H1 (cell line): ENCODE measurements at regions not wholly inside any gene's neighbourhood (a gene's known extent, or its start where the extent isn't known, plus 50 kb on each side); places are given as distances from the start of the nearest gene placed in this dataset.

Experiments used
- CTCF ChIA-PET: fragments of 300-600 bp; sonication (Branson Sonifier 250); formaldehyde crosslinking; loops from one replicate; lab custom pipeline; 2021; ENCODE audit not compliant: partially characterized antibody; lab: Charles Lee
- POLR2A ChIA-PET: fragments of 300-600 bp; sonication (Branson Sonifier 250); formaldehyde crosslinking; loops from one replicate; lab custom pipeline; 2021; ENCODE audit warnings: inconsistent platforms; ENCODE audit not compliant: partially characterized antibody; lab: Charles Lee
- DNase-seq, 2 experiments: peaks; one replicate each; pipeline versions ENCODE4 v3.0.0 to v3.0.0-alpha.2; 2010 to 2022; ENCODE audit warnings: low spot score in 2 of 2, low read depth in 1 of 2, mixed read lengths in 1 of 2
- FAIRE-seq: peaks from 2 replicates; lab custom pipeline; 2011; peaks lifted over from hg19 to GRCh38; lab: Jason Lieb, UNC
- H2AFZ ChIP-seq: 2 replicates; pipeline ENCODE4 v1.8.1; 2012; ENCODE audit warnings: low read length, inconsistent platforms
- H2AK5ac ChIP-seq: 2 replicates; pipeline ENCODE4 v1.6.1; 2013; ENCODE audit warnings: low read depth, low read length
- H2BK120ac ChIP-seq: replicated peaks from 2 replicates; pipeline ENCODE3; 2013; ENCODE audit warnings: low read depth, low read length, inconsistent platforms
- H2BK12ac ChIP-seq: 2 replicates; pipeline ENCODE4 v1.6.1; 2013; ENCODE audit warnings: low read depth, low read length
- H2BK15ac ChIP-seq: 2 replicates; pipeline ENCODE4 v1.6.1; 2013; ENCODE audit warnings: low read length
- H2BK20ac ChIP-seq: 2 replicates; pipeline ENCODE4 v1.6.1; 2013; ENCODE audit warnings: low read length
- H2BK5ac ChIP-seq: 2 replicates; pipeline ENCODE4 v1.6.1; 2013; ENCODE audit warnings: low read depth, low read length
- H3K14ac ChIP-seq: 2 replicates; pipeline ENCODE4 v1.6.1; 2013; ENCODE audit warnings: inconsistent platforms; ENCODE audit not compliant: insufficient read length
- H3K18ac ChIP-seq: 2 replicates; pipeline ENCODE4 v1.6.1; 2013; ENCODE audit warnings: low read length; ENCODE audit errors: extremely low read depth
- H3K23ac ChIP-seq: 2 replicates; pipeline ENCODE4 v1.6.1; 2013; ENCODE audit warnings: inconsistent platforms; ENCODE audit not compliant: insufficient read length
- H3K23me2 ChIP-seq: 2 replicates; pipeline ENCODE4 v1.6.1; 2013; ENCODE audit warnings: low read depth, low read length
- H3K27ac ChIP-seq: 2 replicates; pipeline ENCODE4 v1.6.1; 2011; ENCODE audit warnings: low read depth, low read length, inconsistent platforms
- H3K27me3 ChIP-seq, 4 experiments: replicated peaks in 1 of 4; 1 replicate in 1 of 4; 2 replicates in 3 of 4; pipeline versions ENCODE4 v1.6.1 to v1.8.1; 2011 to 2013; ENCODE audit warnings: low read length in 3 of 4, mild to moderate bottlenecking in 3 of 4, inconsistent platforms in 2 of 4, mixed read lengths in 2 of 4, moderate library complexity in 1 of 4; ENCODE audit not compliant: control insufficient read depth in 3 of 4, insufficient read depth in 3 of 4; ENCODE audit errors: extremely low read depth in 1 of 4
- H3K36me3 ChIP-seq, 4 experiments: 2 replicates each; pipeline versions ENCODE4 v1.6.1 to v1.8.1; 2011 to 2013; ENCODE audit warnings: mild to moderate bottlenecking in 4 of 4, low read length in 3 of 4, moderate library complexity in 2 of 4, control low read depth in 1 of 4, inconsistent platforms in 1 of 4; ENCODE audit not compliant: insufficient read depth in 4 of 4, control insufficient read depth in 2 of 4
- H3K4ac ChIP-seq: replicated peaks from 2 replicates; pipeline ENCODE3; 2013; ENCODE audit warnings: low read length, low read depth, mixed read lengths, inconsistent platforms; ENCODE audit not compliant: insufficient read length
- H3K4me1 ChIP-seq, 4 experiments: replicated peaks in 1 of 4; 1 replicate in 1 of 4; 2 replicates in 3 of 4; pipeline versions ENCODE4 v1.6.1 to v1.8.1; 2011 to 2013; ENCODE audit warnings: low read length in 3 of 4, inconsistent platforms in 2 of 4, mixed read lengths in 1 of 4; ENCODE audit not compliant: insufficient read depth in 4 of 4, control insufficient read depth in 3 of 4
- H3K4me2 ChIP-seq, 2 experiments: 2 replicates each; pipeline versions ENCODE4 v1.6.1 to v1.8.1; 2011 to 2013; ENCODE audit warnings: low read depth in 2 of 2, low read length in 2 of 2, control low read depth in 1 of 2, inconsistent platforms in 1 of 2, mild to moderate bottlenecking in 1 of 2; ENCODE audit not compliant: insufficient read depth in 1 of 2
- H3K4me3 ChIP-seq, 4 experiments: fragments of 200-600, 300-600 bp in 1 of 4; sonication (generic), shearing (Covaris generic), sonication (Bioruptor Twin) in 1 of 4; 2 replicates each; pipeline versions ENCODE4 v1.5.1 to v1.8.1; 2011 to 2016; ENCODE audit warnings: low read length in 4 of 4, low read depth in 3 of 4, control low read depth in 2 of 4, inconsistent platforms in 2 of 4, mild to moderate bottlenecking in 2 of 4, mixed read lengths in 1 of 4, moderate library complexity in 1 of 4; ENCODE audit not compliant: insufficient read depth in 2 of 4; ENCODE audit errors: extremely low read depth in 1 of 4
- H3K56ac ChIP-seq: replicated peaks from 2 replicates; pipeline ENCODE3; 2013; ENCODE audit warnings: low read depth, mild to moderate bottlenecking, mixed read lengths, low read length, inconsistent platforms; ENCODE audit not compliant: insufficient read length
- H3K79me1 ChIP-seq: 2 replicates; pipeline ENCODE4 v1.6.1; 2013; ENCODE audit warnings: low read depth, low read length, control low read depth
- H3K79me2 ChIP-seq, 2 experiments: 2 replicates each; pipeline versions ENCODE4 v1.6.1 to v1.8.1; 2012 to 2013; ENCODE audit warnings: low read length in 2 of 2, mild to moderate bottlenecking in 2 of 2, inconsistent platforms in 1 of 2; ENCODE audit not compliant: insufficient read depth in 2 of 2, control insufficient read depth in 1 of 2
- H3K9ac ChIP-seq, 4 experiments: replicated peaks in 1 of 4; 1 replicate in 1 of 4; 2 replicates in 3 of 4; pipeline versions ENCODE4 v1.6.1 to v1.8.1; 2011 to 2013; ENCODE audit warnings: low read depth in 3 of 4, low read length in 3 of 4, control low read depth in 2 of 4, mild to moderate bottlenecking in 2 of 4, moderate library complexity in 2 of 4, inconsistent platforms in 1 of 4; ENCODE audit errors: extremely low read depth in 1 of 4
- H3K9me3 ChIP-seq, 2 experiments: 2 replicates each; pipeline versions ENCODE4 v1.6.1 to v1.8.1; 2012 to 2013; ENCODE audit warnings: mild to moderate bottlenecking in 2 of 2, moderate library complexity in 2 of 2, control low read depth in 1 of 2, inconsistent platforms in 1 of 2, low read depth in 1 of 2, low read length in 1 of 2, mixed read lengths in 1 of 2; ENCODE audit not compliant: insufficient read depth in 2 of 2
- H4K20me1 ChIP-seq, 2 experiments: replicated peaks in 1 of 2; 2 replicates each; pipeline versions ENCODE3 to v1.8.1; 2011 to 2013; ENCODE audit warnings: inconsistent platforms in 2 of 2, low read length in 2 of 2, mild to moderate bottlenecking in 1 of 2; ENCODE audit not compliant: insufficient read depth in 2 of 2, control insufficient read depth in 1 of 2
- H4K5ac ChIP-seq: 2 replicates; pipeline ENCODE4 v1.6.1; 2013; ENCODE audit warnings: low read length, low read depth, mixed read lengths, inconsistent platforms; ENCODE audit not compliant: insufficient read length
- H4K8ac ChIP-seq: 2 replicates; pipeline ENCODE4 v1.8.0; 2013; ENCODE audit warnings: mild to moderate bottlenecking, moderate library complexity, low read length, inconsistent platforms; ENCODE audit not compliant: insufficient read depth; ENCODE audit errors: extremely low read depth
- H4K91ac ChIP-seq: replicated peaks from 2 replicates; pipeline ENCODE3; 2013; ENCODE audit warnings: low read length, mixed read lengths, inconsistent platforms; ENCODE audit not compliant: insufficient read length
- KDM5A ChIP-seq: fragments of 200-600 bp; IDR thresholded peaks from 2 replicates; pipeline ENCODE4 v1.7.1; 2012; ENCODE audit warnings: mild to moderate bottlenecking, low read length, inconsistent platforms, mixed read lengths
- SAP30 ChIP-seq: fragments of 300-600 bp; sonication (generic); IDR thresholded peaks from 2 replicates; pipeline ENCODE4 v1.7.1; 2012; ENCODE audit warnings: low read length, moderate library complexity, mild to moderate bottlenecking, inconsistent platforms; ENCODE audit not compliant: insufficient read depth, insufficient replicate concordance
- SIN3A ChIP-seq, 2 experiments: IDR thresholded peaks in 1 of 2; conservative IDR thresholded peaks in 1 of 2; 2 replicates each; pipeline ENCODE4 v1.6.1; 2011 to 2012; ENCODE audit warnings: low read length in 2 of 2, improper control_type of control experiment in 1 of 2, low read depth in 1 of 2, mild to moderate bottlenecking in 1 of 2

GRCh38 chrX:13147733-13148132 lies 103.3 kb upstream of the FAM9C start:
- TF ChIP-seq SAP30: no peak
- TF ChIP-seq SIN3A (conservative IDR thresholded peaks at IDR 0.05 in 1 of 2, IDR thresholded peaks at IDR 0.05 in 1 of 2; ENCODE audit: low read depth in 1 of 2, low read length in 2 of 2): no peak
- TF ChIP-seq KDM5A: no peak
- H3K79me2 ChIP-seq: no peaks in the 10 kb centered on the region
- H4K5ac ChIP-seq: no peak overlapping the region
- no peak overlapping the region for H2BK5ac ChIP-seq
- no peak overlapping the region for H4K8ac ChIP-seq
- FAIRE-seq (no peak), DNase-seq (no peak)
- H2BK12ac ChIP-seq: no peak overlapping the region
- POLR2A ChIA-PET: no interaction called here
- peaks cover 8 to 19% of the 10 kb centered on the region in 2 experiments; a peak in 3 of 4 replicates for H3K9me3 ChIP-seq
- H3K4me2 ChIP-seq: no peak overlapping the region
- H3K56ac ChIP-seq: no peak overlapping the region
- no peak overlapping the region for H3K23ac ChIP-seq
- H4K91ac ChIP-seq: no peak overlapping the region
- no peak overlapping the region for H2BK20ac ChIP-seq
- no peak overlapping the region for H2BK120ac ChIP-seq
- no peaks in the 10 kb centered on the region for H3K27me3 ChIP-seq
- H4K20me1 ChIP-seq: no peaks in the 10 kb centered on the region
- CTCF ChIA-PET: no interaction called here
- no peak overlapping the region for H3K9ac ChIP-seq
- no peak overlapping the region for H2AK5ac ChIP-seq
- peaks cover 0 to 5% (median 3%) of the 10 kb centered on the region in 4 experiments; a peak in 3 of 7 replicates for H3K4me1 ChIP-seq
- no peak overlapping the region for H3K18ac ChIP-seq
- H3K36me3 ChIP-seq: no peaks in the 10 kb centered on the region
- H3K14ac ChIP-seq: no peak overlapping the region
- H2BK15ac ChIP-seq: no peak overlapping the region
- H3K4ac ChIP-seq: no peak overlapping the region
- no peaks in the 10 kb centered on the region for H3K79me1 ChIP-seq
- no peak overlapping the region for H2AFZ ChIP-seq
- no peaks in the 10 kb centered on the region for H3K23me2 ChIP-seq
- no peak overlapping the region for H3K4me3 ChIP-seq
- H3K27ac ChIP-seq: no peak overlapping the region
